PC-3 (cell line): ENCODE measurements at regions not wholly inside any gene's neighbourhood (a gene's known extent, or its start where the extent isn't known, plus 50 kb on each side); places are given as distances from the start of the nearest gene placed in this dataset.
"Not testable (repeated sequence)": the region's sequence is repeated elsewhere in the genome, so short reads cannot be mapped to it uniquely, and the experiment has no call there.

Source experiments
- ATAC-seq: fragments of 200-7000 bp; cut with Tn5 transposase; 2 replicates; pipeline ENCODE4 v1.9.1; 2020; ENCODE audit warnings: mild to moderate bottlenecking, moderate library complexity
- BruUV-seq: library from RNA; stranded (reverse); fragments of 400-500 nt; replicated peaks from 2 replicates; lab custom pipeline; 2021; lab: Mats Ljungman, UMichigan
- CTCF ChIA-PET: fragments of 300-600 bp; sonication (Branson Sonifier 250); formaldehyde crosslinking; loops from one replicate; lab custom pipeline; 2022; ENCODE audit warnings: antibody characterized with exemption; lab: Charles Lee
- POLR2A ChIA-PET: fragments of 300-600 bp; sonication (Branson Sonifier 250); formaldehyde crosslinking; loops from one replicate; lab custom pipeline; 2022; ENCODE audit warnings: antibody characterized with exemption; ENCODE audit not compliant: unreplicated experiment; lab: Charles Lee
- DNase-seq: peaks from one replicate; pipeline ENCODE4 v3.0.0-alpha.2; 2015
- H2AFZ ChIP-seq: fragments of 300-600 bp; sonication (generic); 2 replicates; pipeline ENCODE4 v1.6.0; 2016; ENCODE audit warnings: antibody characterized with exemption, low read length
- H3F3A ChIP-seq: fragments of 300-600 bp; sonication (generic); one replicate; pipeline ENCODE4 v1.6.0; 2017; ENCODE audit warnings: antibody characterized with exemption, low read length, control low read depth, mild to moderate bottlenecking; ENCODE audit not compliant: unreplicated experiment
- H3K27ac ChIP-seq: fragments of 300-600 bp; sonication (generic); 2 replicates; pipeline ENCODE4 v1.5.1; 2016; ENCODE audit warnings: mild to moderate bottlenecking, low read length
- H3K27me3 ChIP-seq: fragments of 300-600 bp; sonication (generic); 2 replicates; pipeline ENCODE4 v1.6.1; 2016; ENCODE audit warnings: low read length, mixed read lengths
- H3K36me3 ChIP-seq: fragments of 300-600 bp; sonication (generic); 2 replicates; pipeline ENCODE4 v1.6.1; 2016; ENCODE audit warnings: low read depth, mixed run types, low read length, mixed read lengths
- H3K4me1 ChIP-seq: fragments of 300-600 bp; sonication (generic); 2 replicates; pipeline ENCODE4 v1.5.1; 2016; ENCODE audit warnings: low read length; ENCODE audit not compliant: insufficient read depth
- H3K4me2 ChIP-seq: fragments of 300-600 bp; sonication (generic); 2 replicates; pipeline ENCODE4 v1.6.0; 2016; ENCODE audit warnings: low read length
- H3K4me3 ChIP-seq: fragments of 300-600 bp; sonication (generic); 2 replicates; pipeline ENCODE4 v1.5.1; 2016; ENCODE audit warnings: mild to moderate bottlenecking, low read length, mixed read lengths
- H3K79me2 ChIP-seq: fragments of 300-600 bp; sonication (generic); 2 replicates; pipeline ENCODE4 v1.6.1; 2017; ENCODE audit warnings: low read length, mixed read lengths
- H3K9ac ChIP-seq: fragments of 300-600 bp; sonication (generic); 2 replicates; pipeline ENCODE4 v1.6.0; 2016; ENCODE audit warnings: mild to moderate bottlenecking, low read length
- H3K9me2 ChIP-seq: fragments of 300-600 bp; sonication (generic); replicated peaks from 2 replicates; pipeline ENCODE4 v1.6.1; 2016; ENCODE audit warnings: mixed run types, low read length, mixed read lengths
- H3K9me3 ChIP-seq: fragments of 300-600 bp; sonication (generic); 2 replicates; pipeline ENCODE4 v1.6.1; 2016; ENCODE audit warnings: low read length, mixed read lengths
- H4K20me1 ChIP-seq: fragments of 300-600 bp; sonication (generic); 2 replicates; pipeline ENCODE4 v1.6.1; 2016; ENCODE audit warnings: low read length, mixed read lengths
- EZH2 ChIP-seq: fragments of 300-600 bp; sonication (generic); IDR thresholded peaks from one replicate; pipeline ENCODE4 v1.6.1; 2017; ENCODE audit warnings: antibody characterized with exemption, mild to moderate bottlenecking, low read length; ENCODE audit not compliant: unreplicated experiment
- EZH2phosphoT487 ChIP-seq: fragments of 300-600 bp; sonication (generic); IDR thresholded peaks from 2 replicates; pipeline ENCODE4 v1.6.1; 2018; ENCODE audit warnings: mild to moderate bottlenecking, antibody characterized with exemption, low read length, borderline replicate concordance
- intact Hi-C: fragments of 100-400 bp; cut with micrococcal nuclease; formaldehyde crosslinking; loops from 2 replicates; pipeline ENCODE4 v1.9.0; 2023
- TF ChIP-seq, protein P1 (sequence below): fragments of 300-600 bp; sonication (generic); conservative IDR thresholded peaks from 2 replicates; pipeline ENCODE4 v1.5.1; 2017; ENCODE audit warnings: antibody characterized with exemption, low read depth, mild to moderate bottlenecking, low read length

DNA sequence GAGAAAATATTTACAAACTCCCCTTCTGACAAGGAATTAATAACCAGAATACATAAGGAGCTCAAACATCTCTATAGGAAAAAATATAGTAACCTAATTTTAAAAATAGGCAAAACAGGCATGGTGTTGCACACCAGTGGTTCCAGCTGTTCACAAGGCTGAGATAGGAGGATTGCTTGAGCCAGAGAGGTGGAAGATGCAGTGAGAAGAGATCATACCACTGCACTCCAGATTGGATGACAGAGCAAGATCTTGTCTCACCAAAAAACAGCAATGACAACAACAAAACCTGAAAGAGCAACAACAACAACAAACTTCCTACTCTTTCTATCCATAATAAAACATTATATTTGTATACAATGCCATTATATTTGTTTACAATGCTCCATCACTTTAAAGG is 304.4 kb upstream of the CNTNAP2 start:
- DNase-seq (no peak), ATAC-seq (no peak)
- Histone ChIP-seq H3K27me3 (no peaks in the 10 kb centered on the region), H3K27ac (no peak overlapping the region), H3K9me3 (no peaks in the 10 kb centered on the region), H4K20me1 (no peaks in the 10 kb centered on the region), H3K79me2 (no peaks in the 10 kb centered on the region), H2AFZ (no peak overlapping the region), H3K4me2 (no peak overlapping the region), H3K4me3 (no peak overlapping the region), H3K9me2 (no peaks in the 10 kb centered on the region), H3K36me3 (no peaks in the 10 kb centered on the region), H3K4me1 (no peaks in the 10 kb centered on the region), H3K9ac (no peak overlapping the region), H3F3A (no peaks in the 10 kb centered on the region)
- no TSS peak for BruUV-seq
- TF ChIP-seq EZH2phosphoT487: no peak
- TF ChIP-seq EZH2: no peak
- TF ChIP-seq, protein P1, sequence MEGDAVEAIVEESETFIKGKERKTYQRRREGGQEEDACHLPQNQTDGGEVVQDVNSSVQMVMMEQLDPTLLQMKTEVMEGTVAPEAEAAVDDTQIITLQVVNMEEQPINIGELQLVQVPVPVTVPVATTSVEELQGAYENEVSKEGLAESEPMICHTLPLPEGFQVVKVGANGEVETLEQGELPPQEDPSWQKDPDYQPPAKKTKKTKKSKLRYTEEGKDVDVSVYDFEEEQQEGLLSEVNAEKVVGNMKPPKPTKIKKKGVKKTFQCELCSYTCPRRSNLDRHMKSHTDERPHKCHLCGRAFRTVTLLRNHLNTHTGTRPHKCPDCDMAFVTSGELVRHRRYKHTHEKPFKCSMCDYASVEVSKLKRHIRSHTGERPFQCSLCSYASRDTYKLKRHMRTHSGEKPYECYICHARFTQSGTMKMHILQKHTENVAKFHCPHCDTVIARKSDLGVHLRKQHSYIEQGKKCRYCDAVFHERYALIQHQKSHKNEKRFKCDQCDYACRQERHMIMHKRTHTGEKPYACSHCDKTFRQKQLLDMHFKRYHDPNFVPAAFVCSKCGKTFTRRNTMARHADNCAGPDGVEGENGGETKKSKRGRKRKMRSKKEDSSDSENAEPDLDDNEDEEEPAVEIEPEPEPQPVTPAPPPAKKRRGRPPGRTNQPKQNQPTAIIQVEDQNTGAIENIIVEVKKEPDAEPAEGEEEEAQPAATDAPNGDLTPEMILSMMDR: no peak
- CTCF ChIA-PET: no interaction called here
- POLR2A ChIA-PET: no interaction called here
- intact Hi-C loops: no loop called here

DNA sequence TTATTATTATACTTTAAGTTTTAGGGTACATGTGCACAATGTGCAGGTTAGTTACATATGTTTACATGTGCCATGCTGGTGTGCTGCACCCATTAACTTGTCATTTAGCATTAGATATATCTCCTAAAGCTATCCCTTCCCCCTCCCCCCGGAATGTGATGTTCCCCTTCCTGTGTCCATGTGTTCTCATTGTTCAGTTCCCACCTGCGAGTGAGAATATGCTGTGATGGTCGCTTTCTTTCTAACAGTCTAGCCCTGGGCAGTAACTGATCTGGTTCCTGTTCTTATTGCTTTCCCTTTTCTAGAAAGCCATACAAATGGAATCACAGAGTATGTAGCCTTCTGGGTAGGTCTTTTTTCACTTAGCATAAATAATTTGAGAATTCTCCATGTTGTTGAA is 311.1 kb upstream of the CNTNAP2 start:
- H3K9me3 ChIP-seq, H3K4me1 ChIP-seq, H3K27me3 ChIP-seq, H2AFZ ChIP-seq, H4K20me1 ChIP-seq, intact Hi-C loops, H3K9me2 ChIP-seq, DNase-seq, H3K4me3 ChIP-seq, BruUV-seq, CTCF ChIA-PET, H3K4me2 ChIP-seq, H3K27ac ChIP-seq, POLR2A ChIA-PET, H3K79me2 ChIP-seq, H3K9ac ChIP-seq, H3F3A ChIP-seq, H3K36me3 ChIP-seq, ATAC-seq: not testable (repeated sequence)

DNA sequence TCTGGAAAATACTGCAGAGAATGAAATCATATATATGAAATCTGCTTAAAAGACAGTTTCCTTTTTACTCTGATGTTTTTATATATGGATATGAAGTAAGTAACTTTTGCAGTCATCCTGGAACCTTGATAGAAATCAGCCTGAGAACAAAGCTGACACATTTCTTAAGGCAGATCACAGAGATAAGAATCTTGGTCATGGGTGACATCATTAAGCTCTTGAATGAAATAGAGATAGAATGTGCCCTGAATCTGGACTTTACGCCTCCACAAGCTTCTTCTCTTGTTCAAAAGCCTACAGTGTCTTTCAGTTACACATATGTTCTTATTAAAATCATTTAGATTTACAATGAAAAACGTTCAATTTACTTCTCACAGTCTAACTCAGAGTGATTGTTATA is 319.1 kb upstream of the CNTNAP2 start:
- no peak for TF ChIP-seq EZH2
- TF ChIP-seq, protein P1: no peak
- no peak for TF ChIP-seq EZH2phosphoT487
- no peak for DNase-seq
- intact Hi-C loops: no loop called here
- no peak overlapping the region for H2AFZ ChIP-seq
- BruUV-seq: no TSS peak
- no peaks in the 10 kb centered on the region for H3K27me3 ChIP-seq
- H3K4me1 ChIP-seq: no peaks in the 10 kb centered on the region
- no peak for ATAC-seq
- H3K27ac ChIP-seq: no peak overlapping the region
- no peak overlapping the region for H3K4me3 ChIP-seq
- ChIA-PET POLR2A (no interaction called here), CTCF (no interaction called here)
- H3F3A ChIP-seq: no peaks in the 10 kb centered on the region
- no peak overlapping the region for H3K4me2 ChIP-seq
- H3K36me3 ChIP-seq: no peaks in the 10 kb centered on the region
- no peak overlapping the region for H3K9ac ChIP-seq
- no peaks in the 10 kb centered on the region for H4K20me1 ChIP-seq
- H3K79me2 ChIP-seq: no peaks in the 10 kb centered on the region
- no peaks in the 10 kb centered on the region for H3K9me2 ChIP-seq
- no peaks in the 10 kb centered on the region for H3K9me3 ChIP-seq
